ENCODE measurements at regions not wholly inside any gene's neighbourhood (a gene's known extent, or its start where the extent isn't known, plus 50 kb on each side); places are given as distances from the start of the nearest gene placed in this dataset.
A peak's percentile ranks its signal among the peaks of the same experiment; 100 is the strongest.

DNA sequence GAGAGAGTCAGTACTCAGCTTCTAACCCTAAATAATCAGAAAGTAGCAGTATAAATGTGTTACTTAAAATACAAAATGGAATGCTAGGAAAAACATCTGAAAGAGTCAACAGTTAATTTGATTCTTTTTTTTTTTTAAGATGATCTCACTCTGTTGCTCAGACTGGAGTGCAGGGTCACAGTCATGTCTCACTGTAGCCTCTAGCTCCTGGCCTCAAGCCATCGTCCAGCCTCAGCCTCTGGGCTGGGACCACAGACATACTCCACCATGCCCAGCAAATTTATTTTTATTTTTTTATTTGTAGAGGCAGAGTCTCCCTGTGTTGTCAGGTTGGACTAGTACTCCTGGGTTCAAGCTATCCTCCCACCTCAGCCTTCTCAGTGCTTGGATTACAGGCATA lies 424.9 kb downstream of the IRX2 start:
- no peak for DNase-seq

DNA sequence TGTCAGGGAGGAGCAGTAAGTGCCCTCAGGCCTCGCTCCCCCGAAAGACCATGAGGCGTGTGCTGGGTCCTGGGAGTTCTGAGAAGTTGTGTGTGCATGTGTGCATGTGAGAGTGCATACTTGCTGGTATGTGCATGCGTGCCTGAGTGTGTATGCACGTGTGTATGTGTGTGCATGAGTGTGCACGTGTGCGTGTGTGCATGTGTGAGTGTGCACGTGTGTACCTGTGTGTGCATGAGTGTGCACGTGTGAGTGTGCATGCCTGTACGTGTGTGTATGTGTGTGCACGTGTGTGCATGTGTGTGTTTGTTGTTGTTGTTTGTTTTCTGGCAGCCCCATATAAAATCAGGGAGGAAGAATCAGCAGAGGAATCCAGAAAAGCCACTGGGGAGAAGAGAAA lies 426.7 kb downstream of the IRX2 start:
- no peak for DNase-seq

DNA sequence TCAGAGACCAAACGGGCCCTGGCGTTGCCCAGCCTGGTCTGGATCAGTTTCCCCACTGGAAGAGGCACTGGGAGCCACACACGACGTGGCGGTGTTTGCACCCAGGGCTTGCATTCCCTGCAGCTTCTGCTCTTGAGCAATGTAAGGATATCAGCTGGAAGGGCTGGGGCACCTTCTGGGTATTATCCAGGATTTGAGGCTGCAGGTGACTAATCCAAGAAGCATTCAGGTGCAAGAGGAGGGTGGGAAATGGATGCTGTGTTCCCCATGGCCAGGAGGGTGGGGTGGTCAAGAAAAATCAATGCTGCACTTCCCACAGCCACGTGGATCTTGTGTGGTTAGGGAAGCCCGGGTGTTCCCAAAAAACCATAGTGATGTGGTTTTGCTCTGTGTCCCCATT lies 430.9 kb downstream of the IRX2 start:
- DNase-seq, result no peak

DNA sequence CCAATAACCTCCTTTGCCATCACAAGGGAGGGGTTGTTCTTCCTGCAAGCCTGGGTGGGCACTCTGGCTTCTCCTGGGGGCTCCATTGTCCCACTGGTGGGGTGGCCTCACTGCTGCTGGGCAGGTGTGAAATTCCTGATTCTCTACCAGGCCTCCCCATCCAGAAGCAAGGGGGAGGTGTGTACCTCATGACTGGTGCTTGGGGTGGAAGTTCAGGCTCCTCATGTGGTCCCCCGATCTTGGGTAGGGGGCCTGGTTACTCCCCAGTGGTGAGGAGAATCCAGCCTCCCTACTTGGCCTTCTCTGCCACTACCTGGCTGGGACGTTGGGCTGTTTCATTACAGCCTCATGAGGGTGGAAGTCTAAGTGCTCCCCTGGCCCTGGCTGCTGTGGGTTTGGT lies 433.9 kb downstream of the IRX2 start:
- DNase-seq, result no peak

DNA sequence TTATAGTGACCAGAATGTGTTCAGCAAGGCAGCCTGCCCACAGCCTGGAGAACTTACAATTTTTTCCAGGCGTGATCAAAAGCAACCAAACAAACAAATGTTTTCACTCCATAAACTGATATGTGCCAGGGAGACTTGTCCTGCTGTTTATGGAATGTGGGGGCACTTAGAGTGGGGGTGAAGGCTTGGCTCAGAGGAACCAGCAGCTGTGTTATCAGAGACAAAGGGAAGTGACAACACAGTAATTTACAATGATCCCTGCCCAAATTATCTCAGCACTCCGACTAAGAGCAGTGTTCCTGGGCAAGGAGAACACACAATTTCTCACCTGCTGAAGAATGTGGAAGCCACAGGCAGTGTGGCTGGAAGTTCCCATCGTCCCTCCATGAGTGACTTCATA lies 429.1 kb upstream of the IRX4 start:
- no peak for DNase-seq

DNA sequence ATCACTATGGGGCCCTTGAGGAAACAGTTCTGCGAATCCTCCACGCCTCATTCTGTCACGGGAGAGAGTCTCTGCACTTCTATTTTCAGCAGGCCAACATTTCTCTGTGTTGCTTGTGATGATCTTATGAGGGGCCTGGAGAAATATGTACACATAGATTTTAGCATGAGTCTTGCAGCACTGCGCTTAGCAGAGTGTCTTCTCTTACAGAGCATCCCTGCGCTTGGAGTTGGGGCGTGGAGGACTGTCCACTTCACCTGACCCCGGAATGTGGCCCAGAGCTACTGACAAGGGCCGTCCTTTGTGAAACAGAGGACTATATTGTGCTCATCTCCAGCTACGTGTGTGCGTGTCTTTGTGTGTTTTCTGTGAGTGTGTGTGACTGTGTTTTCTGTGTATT lies 428.2 kb upstream of the IRX4 start:
- no peak for DNase-seq

DNA sequence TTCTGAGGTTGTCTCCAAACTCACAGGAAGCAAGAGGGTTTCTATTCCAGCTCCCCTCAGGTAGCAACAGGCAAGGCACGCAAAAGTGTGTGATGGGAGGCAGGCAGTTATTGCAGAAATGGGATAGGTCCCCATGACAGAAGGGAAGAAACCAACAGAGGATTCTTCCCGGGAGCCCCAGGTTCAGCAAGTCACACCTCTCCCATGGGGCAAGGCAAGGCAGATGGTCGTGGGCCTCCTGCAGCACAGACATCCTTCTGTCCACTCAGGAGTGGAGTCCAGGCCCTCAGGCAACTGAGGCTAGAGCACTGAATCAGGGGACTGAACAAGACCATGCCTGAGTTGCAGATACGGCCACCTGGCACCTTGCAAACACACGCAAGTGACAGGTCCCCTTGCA lies 424.9 kb upstream of the IRX4 start:
- no peak for DNase-seq

DNA sequence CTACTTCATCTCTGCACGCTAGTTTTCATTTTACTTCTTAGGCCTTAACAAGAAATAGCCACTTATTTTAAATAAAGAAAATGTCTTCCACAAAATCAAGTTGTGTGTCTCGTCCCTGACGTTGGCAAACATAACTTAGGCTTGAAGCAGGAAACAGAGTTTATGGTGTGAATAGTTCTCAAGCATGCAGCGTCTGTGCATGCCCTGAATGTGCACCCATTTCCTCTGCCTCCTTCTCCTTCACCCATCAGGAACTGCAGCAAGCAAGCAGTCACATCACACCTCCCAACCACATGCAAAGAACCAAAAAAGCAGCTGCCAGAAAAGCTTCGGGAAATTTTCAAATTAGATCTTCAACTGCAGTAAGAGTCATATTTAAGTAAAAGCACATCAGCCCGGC lies 424.0 kb upstream of the IRX4 start:
- no peak for DNase-seq

DNA sequence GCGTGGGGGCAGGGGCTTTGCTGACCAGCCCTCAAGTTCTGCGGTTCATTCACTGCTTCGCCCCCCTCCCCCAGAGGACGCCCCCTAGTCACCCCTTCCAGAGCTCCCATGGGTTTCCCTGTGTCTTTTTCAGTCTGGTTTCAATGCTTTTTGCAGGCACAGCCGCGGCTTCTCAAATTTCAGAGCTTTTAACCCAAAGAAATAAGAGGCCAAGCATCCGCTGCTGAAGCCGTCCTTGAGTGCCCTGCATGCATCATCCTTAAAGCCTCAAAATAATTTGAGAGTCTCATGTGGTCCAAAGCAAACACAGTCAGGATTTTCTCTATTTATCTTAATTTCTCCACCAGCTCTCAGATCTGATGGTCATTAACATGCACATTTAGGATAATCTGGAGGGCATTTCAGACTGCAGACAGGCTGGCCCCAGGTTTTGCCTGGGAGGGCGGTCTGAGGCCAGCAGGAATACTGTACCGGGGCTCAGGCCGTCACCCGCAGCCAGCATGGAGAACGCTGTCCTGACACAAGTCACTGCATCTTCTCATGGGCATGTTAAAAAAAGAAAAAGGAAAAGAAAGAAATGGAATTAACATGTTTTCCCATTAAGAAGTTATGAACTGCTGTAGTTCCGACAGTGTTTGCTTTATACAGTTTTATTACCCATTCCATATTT lies 420.8 kb upstream of the IRX4 start:
- peak in 1 of 2 experiments; percentile 73 for DNase-seq

DNA sequence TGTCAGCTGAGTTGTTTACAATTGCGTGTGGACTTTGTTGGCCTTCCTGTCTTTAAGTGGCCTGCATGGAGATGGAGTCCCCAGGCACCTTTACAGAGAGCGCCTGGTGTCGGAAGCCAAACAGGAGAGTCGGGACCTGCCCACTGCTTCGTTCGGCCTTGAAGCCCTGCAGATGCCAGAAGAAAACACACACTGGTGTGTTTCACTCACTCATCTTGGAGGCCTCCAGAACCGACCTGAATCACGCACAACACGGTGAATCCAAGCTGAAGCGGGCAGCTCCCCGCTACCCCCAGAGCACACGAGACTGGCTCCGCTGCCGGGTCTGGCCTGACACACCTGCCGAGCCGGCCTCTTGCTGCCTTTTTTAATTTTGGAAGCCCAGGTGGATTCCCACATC lies 419.4 kb upstream of the IRX4 start:
- DNase-seq, result no peak

DNA sequence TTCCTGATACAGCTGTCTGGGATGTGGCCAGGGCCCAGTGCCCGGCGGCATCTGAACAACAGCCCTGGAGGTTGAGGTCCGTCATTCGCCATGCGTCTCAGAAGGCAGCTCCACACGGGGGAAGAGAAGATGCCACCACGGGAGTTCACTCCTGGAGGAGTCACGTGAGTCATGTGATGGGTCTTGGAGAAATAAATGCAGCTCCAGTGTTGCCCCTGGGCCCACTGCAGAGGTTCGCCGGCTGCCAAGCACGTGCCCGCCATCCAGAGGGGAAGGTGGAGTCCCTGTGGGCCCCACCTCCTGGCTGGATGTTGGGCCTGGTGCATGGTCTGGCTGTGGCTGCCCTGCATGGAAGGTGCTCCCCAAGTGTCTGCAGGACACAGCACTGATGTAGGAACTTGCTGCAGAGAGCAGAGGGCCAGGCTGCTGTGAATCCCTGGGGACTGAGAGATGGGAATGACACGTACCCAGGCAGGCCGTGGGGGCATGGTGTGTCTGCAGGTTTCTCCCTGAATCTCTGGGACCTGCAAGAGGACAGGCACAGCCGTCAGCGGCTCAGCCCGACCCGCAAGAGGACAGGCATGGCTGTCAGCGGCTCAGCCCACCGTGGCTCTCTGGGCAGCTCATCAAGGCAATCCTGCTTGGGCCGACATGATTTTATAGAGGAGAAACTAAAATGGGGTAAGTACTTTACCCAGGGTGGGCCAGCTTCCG lies 418.3 kb upstream of the IRX4 start:
- no peak for DNase-seq

DNA sequence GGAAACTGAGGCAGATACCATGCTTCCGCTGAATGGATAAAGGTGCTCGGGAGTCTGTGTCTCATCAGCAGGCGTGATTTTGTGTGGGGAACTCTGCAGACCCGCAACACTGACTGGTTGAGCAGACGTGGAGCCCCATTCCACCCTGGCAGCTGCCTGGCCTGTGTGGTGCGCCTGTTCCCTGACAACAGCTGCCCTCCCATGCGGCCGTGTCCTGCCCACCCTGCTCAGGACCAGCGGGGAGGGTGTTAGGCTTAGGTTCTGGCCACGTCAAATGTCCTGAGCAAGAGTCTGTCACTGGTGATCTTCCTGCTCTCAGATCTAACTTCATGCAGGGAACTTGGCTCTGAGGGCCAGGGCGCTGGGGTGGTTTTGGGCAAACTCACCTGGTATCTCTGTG lies 417.7 kb upstream of the IRX4 start:
- DNase-seq, result no peak

DNA sequence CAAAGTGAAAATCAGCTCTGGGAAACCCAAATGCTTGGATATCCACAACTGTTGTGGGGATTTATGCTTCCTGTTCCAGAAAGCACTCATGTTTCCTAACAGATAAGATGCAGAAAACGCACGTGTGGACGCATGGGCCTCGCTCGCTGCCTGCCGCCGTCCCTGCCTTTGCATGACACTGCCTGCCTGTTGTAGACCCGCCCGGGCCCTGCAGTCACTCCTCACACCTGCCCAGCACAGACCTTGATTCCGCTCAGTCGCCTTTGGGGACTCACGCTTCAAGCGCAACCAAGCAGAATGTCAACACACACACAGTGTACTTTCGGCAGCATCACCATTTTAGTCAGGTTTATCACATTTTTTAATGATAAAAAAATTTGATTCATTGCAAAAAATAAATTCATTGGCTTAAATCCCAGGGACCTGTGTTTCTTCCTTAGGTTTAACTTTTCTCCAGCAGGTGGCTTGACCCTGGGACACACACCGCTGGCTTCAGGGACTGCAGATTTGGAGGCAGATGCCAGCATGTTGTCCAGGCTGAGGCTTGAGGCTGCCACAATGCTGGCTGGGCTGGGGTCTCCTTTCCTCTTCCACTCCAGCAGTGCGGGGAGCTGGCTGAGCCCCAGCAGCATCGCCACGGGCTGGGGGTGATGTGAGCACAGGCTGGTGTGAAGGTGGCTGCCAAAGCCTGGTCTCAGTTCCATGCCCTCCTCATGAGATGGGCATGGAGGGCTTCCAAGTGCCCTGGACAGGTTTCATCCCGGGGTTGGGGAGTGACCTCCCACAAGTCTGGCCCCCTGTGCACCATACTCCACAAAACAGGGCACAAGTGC lies 416.9 kb upstream of the IRX4 start:
- DNase-seq, result no peak

DNA sequence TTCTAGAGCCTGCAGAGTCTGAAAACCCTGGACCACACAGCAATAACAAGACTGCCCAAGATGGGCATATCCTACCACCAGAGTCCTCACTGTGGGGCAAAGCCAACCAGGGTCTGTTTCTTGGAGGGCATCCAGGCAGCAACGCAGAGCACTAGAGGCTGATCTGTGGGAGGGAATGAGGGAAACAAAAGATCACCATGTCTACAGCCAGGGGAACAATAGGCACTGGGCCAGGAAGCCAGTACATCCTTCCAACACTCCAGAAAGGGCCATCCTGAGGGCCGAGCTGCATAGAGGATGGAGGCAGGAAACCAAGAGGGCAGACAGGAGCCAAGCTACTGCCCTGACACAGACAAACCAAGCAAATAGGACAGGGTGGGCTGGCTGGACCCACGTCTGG lies 416.1 kb upstream of the IRX4 start:
- DNase-seq, result no peak

DNA sequence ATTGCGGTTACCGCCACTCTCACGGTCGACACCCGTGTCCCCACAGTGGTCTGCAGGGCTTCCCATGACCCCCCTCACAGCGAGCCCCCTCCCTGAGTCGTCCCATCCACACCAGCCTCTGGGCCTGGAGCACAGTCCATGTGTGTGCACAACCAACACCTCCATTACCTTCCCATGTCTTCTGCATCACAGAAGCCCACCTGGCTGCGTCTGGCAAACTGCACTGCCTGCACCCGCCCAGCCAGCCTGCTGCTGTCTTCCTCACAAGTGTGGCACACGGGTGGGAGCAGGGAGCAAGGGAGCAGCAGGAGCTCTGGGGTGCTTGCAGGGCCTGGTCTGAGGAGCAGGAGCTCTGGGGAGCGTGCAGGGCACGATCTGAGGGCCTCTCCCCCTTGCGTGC lies 415.3 kb upstream of the IRX4 start:
- no peak for DNase-seq

DNA sequence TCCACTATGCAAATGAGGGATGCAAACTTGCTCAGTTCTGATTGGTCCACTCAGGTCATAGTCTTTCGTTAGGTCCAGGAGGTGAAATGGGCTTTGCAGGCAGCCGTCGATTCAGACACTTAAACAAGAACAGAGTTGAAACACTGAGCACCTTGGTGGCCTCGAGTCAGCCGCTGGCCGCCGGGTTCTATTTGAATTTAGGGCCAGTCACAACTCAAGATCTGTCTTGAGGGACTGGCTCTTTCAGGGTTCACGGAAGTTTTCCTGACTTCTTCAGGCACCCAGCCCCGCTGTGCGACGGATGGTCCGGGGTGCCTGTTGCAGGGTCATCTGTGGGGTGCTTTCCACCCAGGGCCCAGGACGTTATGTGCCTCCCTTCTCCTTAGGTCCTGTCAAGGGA lies 412.8 kb upstream of the IRX4 start:
- no peak for DNase-seq

DNA sequence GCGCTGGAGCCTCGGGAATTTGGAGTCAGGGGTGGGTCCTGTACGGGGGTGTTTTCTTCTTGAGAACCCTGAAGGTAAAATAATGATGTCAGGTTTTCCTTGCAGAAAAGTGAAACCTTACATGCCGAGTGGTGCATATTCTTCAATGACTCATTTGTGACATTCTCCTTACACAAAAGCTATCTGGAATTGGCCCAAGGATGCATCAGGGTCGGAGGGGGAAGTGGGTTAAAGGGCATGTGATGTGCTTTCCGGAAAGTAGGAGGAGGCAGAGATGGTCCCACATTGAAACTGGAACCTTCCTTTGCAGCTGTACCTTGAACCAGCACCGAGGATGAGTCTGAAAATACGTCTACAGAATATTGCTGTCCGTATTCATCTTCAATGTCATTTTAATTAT lies 411.2 kb upstream of the IRX4 start:
- DNase-seq, result no peak

DNA sequence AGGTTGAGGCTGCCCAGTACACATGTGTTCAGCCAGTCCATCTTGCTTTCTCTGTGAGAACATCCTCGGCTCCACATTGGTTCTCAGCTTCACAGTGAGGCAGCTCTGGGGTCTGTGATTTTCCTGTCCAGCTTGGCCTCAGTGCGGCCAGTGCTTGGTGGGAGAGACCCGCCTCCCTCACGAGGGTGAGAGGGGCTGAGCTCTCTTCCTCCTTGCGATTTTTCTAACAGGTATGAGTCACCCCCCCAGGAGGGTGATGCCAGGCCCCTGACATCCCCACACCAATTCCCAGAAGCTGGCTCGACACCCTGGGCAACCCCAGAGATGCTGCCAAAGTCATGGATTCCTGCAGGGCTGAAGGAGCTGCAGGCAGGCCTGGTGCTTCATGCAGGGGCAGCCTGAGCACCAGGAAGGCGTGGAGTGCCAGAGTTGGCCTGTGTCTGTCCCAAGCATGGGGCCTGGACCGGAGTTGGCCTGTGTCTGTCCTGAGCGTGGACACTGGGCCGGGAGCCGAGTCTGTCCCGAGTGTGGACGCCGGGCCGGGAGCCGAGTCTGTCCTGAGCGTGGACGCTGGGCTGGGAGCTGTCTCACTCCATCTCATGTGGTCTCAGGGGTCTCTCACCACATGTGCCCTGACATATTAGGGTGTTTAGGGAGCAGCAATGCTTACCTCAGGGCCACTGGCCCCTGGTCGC lies 408.6 kb upstream of the IRX4 start:
- no peak for DNase-seq

DNA sequence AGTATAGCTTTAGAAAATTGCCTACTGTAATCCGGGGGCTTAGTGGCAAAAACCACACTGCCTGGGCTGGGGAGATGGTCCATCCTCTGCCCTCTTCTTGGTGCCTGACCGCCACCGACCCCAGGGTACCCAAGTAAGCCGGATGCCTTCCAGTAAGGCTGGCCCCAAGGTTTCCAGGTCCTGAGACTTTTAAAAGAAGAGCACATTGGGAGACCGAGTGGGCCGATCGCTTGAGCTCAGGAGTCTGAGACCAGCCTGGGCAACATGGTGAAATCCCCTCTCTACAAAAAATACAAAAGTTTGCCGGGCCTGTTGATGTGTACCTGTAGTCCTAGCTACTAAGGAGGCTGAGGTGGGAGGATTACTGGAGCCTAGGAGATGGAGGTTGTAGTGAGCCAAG lies 406.7 kb upstream of the IRX4 start:
- no peak for DNase-seq

DNA sequence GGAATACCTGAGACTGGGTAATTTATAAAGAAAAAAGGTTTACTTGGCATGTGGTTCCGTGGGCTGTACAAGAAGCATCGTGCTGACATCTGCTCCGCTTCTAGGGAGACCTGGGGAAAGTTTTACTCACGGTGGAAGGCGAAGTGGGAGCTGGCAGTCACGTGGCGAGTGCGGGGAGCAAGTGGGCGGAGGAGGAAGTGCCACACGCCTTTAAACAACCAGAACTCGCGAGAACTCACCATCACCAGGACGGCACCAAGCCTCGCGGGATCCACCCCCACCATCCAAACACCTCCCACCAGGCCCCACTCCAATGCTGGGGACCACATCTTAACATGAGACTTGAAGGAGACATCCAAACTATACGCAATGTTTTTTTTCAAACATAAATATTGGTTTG lies 406.2 kb upstream of the IRX4 start:
- DNase-seq, result no peak

DNA sequence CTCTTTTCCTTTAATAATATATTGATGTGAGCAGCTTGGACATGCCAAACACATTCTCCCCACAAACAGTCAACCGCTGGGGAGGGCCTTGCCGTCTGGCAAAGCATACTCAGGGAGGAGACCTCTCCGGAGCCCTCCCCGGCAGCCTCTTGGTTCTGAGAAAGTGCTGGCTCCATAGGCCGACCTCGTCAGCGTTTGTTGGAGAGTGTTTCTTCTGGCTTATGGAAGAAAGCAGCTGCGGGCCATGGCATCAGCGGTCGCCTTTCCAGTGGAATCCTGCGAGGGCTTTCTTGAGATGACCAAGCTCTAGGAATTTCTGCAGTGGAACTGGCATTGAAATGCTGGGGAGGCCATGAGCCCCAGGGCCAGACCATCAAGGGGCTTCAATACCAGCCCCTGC lies 405.7 kb upstream of the IRX4 start:
- DNase-seq, result no peak

DNA sequence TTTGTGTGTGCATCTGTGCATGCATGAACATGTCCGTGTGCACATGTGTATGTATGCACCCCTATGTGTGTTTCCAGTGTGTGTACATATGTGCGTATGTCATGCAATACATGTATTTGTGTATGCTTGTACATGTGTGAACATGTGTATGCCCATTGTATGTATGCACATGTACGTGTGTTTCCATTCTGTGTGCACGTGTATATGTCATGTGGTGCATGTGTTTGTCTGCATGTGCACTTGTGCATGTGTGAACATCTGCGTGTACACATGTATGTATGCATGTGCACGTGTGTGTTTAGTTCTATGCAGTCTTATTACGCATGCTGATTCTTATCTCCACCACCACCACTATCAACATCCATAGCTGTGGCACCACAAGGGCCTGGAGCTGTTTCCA lies 403.5 kb upstream of the IRX4 start:
- no peak for DNase-seq

DNA sequence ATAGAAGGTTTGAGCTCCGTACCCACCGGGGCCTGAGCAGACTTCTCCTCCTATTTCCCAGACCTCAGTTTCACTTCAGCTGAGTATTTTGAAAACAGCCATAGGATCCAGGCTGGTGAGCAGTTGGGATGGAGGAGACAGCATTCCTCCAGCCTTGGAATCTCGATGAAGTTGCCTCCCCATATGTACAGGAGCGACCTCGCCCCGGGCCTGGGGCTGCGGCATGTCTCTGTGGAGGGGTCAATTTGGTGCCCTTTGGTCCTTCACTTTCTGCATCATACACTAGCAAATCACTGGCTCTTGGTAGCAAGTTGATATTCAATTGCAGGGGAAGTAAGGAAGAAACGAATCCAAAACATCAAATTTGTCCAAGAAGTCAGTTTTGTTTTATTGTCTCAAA lies 402.0 kb upstream of the IRX4 start:
- DNase-seq, result no peak

Data from NCI-H187 (cell line).